ENCODE measurements at regions not wholly inside any gene's neighbourhood (a gene's known extent, or its start where the extent isn't known, plus 50 kb on each side); places are given as distances from the start of the nearest gene placed in this dataset.
A peak's percentile ranks its signal among the peaks of the same experiment; 100 is the strongest.

GRCh38 chr3:17946619-17947018, 204.2 kb upstream of the TBC1D5 start (continued):
- TF ChIP-seq CTCF (conservative IDR thresholded peaks at IDR 0.05; ENCODE audit: low read depth in 2 of 2) (no peak), EZH2phosphoT487 (IDR thresholded peaks at IDR 0.05; ENCODE audit: unreplicated experiment) (no peak), ZNF114 (CRISPR knock-in tag; IDR thresholded peaks at IDR 0.05) (no peak), REST (IDR thresholded peaks at IDR 0.05; ENCODE audit: unreplicated experiment) (no peak), CREB1 (CRISPR knock-in tag; IDR thresholded peaks at IDR 0.05; ENCODE audit: low read depth) (no peak)

- Mint-ChIP-seq H3K36me3 (ENCODE audit: low read depth) (no peaks in the 10 kb centered on the region), H3K4me3 (no peak overlapping the region), H3K9me3 (no peaks in the 10 kb centered on the region), H3K27ac (no peak overlapping the region), H3K27me3 (ENCODE audit: insufficient read depth, low read depth, poor library complexity) (no peaks in the 10 kb centered on the region), H3K4me1 (peaks cover 10% of the 10 kb centered on the region)
- ATAC-seq = peak; percentile 61
- 0 out of 2 replicates have a peak, but pooled peaks cover 6% of the 10 kb centered on the region for H4K20me1 ChIP-seq (replicated peaks; ENCODE audit: insufficient read depth)
- H3F3A ChIP-seq (replicated peaks; ENCODE audit: low read depth) = no peaks in the 10 kb centered on the region
- peaks cover 7% of the 10 kb centered on the region; the same call in 1 of the 2 replicates for H3K4me1 ChIP-seq (ENCODE audit: insufficient read depth)
- no peak overlapping the region for H3K27ac ChIP-seq (ENCODE audit: low read depth)
- H2AFZ ChIP-seq = no peak overlapping the region
- DNase-seq (ENCODE audit: low spot score) = no peak
- H3K4me2 ChIP-seq = no peak overlapping the region
- H3K36me3 ChIP-seq (ENCODE audit: insufficient read depth) = no peaks in the 10 kb centered on the region
- H3K27me3 ChIP-seq (ENCODE audit: insufficient read depth) = no peaks in the 10 kb centered on the region
- H3K4me3 ChIP-seq = no peak overlapping the region
- H3K9me2 ChIP-seq (ENCODE audit: insufficient read depth) = 0 out of 2 replicates have a peak, but pooled peaks cover 3% of the 10 kb centered on the region
- H3K79me2 ChIP-seq (replicated peaks; ENCODE audit: insufficient read depth) = no peaks in the 10 kb centered on the region
- TF ChIP-seq JUNB (IDR thresholded peaks at IDR 0.05; ENCODE audit: unreplicated experiment) = no peak
- TF ChIP-seq ZNF114 (CRISPR knock-in tag; IDR thresholded peaks at IDR 0.05) = no peak
- no peak for TF ChIP-seq CTCF (conservative IDR thresholded peaks at IDR 0.05; ENCODE audit: low read depth in 2 of 2)
- no peak for TF ChIP-seq STAT1 (IDR thresholded peaks at IDR 0.05; ENCODE audit: unreplicated experiment)
- no peak for TF ChIP-seq EZH2phosphoT487 (IDR thresholded peaks at IDR 0.05; ENCODE audit: unreplicated experiment)
- no peak for TF ChIP-seq EZH2 (IDR thresholded peaks at IDR 0.05; ENCODE audit: low read depth, unreplicated experiment)
- no peak for TF ChIP-seq CREB1 (CRISPR knock-in tag; IDR thresholded peaks at IDR 0.05; ENCODE audit: low read depth)
- TF ChIP-seq REST (IDR thresholded peaks at IDR 0.05; ENCODE audit: unreplicated experiment) = no peak
- no peak for TF ChIP-seq ZNF331 (CRISPR knock-in tag; IDR thresholded peaks at IDR 0.05; ENCODE audit: low read depth)
- TF ChIP-seq POLR2AphosphoS5 (IDR thresholded peaks at IDR 0.05; ENCODE audit: low read depth) = no peak
- no peak for TF ChIP-seq ETS1 (IDR thresholded peaks at IDR 0.05)
- no peak for TF ChIP-seq NANOG (IDR thresholded peaks at IDR 0.05; ENCODE audit: borderline replicate concordance)
These were observed 203.5 kb upstream of the TBC1D5 start for GRCh38 chr3:17945799-17946399.
